ENCODE measurements at regions not wholly inside any gene's neighbourhood (a gene's known extent, or its start where the extent isn't known, plus 50 kb on each side); places are given as distances from the start of the nearest gene placed in this dataset.

- DNase-seq: peak; percentile 90
Observed at GRCh38 chr18:34978953-34979608, 62.1 kb upstream of the MAPRE2 start.

- DNase-seq: no peak
Observed at GRCh38 chr18:34981487-34981886, 59.7 kb upstream of the MAPRE2 start.

- no peak for DNase-seq
Observed at GRCh38 chr18:34985963-34986362, 55.2 kb upstream of the MAPRE2 start.

- DNase-seq: no peak
Observed at GRCh38 chr18:34990597-34990996, 50.6 kb upstream of the MAPRE2 start.

- DNase-seq: no peak
Observed at GRCh38 chr18:34991152-34991551, 50.1 kb upstream of the MAPRE2 start.
